Loucy (cell line): ENCODE measurements at regions not wholly inside any gene's neighbourhood (a gene's known extent, or its start where the extent isn't known, plus 50 kb on each side); places are given as distances from the start of the nearest gene placed in this dataset.

Experiments
- EZH2phosphoT487 ChIP-seq: fragments of 200-600 bp; IDR thresholded peaks from 2 replicates; pipeline ENCODE4 v1.6.1; 2018; ENCODE audit warnings: antibody characterized with exemption, mild to moderate bottlenecking, moderate library complexity, borderline replicate concordance
- TF ChIP-seq, protein P1 (sequence below): fragments of 200-600 bp; sonication (generic); conservative IDR thresholded peaks from 2 replicates; pipeline ENCODE4 v1.5.1; 2014; ENCODE audit warnings: mild to moderate bottlenecking, antibody characterized with exemption, low read length

DNA sequence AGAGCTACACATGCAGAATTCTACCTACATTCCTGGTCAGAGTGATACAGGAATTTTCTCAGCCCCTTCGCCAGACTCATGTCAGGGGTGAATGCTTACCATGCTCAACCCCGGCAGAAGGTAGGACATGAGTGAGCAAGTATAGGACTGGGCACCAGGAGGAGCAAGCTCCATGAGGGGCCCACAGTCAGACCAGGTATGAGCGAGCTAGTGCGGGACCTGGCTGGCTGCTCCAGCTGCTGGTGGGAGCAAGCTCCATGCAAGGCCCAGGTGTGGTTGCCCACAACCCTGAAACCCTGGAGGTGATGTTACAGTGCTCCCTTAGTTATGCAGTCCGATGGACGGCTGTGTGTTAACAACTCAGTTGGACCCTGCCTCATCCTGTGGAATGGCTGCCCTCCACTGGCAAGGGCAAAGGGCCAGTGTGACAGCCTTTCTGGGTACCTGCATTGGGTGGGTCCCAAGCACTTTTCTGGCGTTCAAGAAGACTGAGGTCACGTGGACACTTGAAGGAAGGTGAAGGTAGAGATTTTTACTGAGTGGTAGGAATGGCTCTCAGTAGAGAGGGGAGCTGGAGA lies 503.5 kb upstream of the CITED2 start:
- TF ChIP-seq, protein P1, sequence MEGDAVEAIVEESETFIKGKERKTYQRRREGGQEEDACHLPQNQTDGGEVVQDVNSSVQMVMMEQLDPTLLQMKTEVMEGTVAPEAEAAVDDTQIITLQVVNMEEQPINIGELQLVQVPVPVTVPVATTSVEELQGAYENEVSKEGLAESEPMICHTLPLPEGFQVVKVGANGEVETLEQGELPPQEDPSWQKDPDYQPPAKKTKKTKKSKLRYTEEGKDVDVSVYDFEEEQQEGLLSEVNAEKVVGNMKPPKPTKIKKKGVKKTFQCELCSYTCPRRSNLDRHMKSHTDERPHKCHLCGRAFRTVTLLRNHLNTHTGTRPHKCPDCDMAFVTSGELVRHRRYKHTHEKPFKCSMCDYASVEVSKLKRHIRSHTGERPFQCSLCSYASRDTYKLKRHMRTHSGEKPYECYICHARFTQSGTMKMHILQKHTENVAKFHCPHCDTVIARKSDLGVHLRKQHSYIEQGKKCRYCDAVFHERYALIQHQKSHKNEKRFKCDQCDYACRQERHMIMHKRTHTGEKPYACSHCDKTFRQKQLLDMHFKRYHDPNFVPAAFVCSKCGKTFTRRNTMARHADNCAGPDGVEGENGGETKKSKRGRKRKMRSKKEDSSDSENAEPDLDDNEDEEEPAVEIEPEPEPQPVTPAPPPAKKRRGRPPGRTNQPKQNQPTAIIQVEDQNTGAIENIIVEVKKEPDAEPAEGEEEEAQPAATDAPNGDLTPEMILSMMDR: no peak
- TF ChIP-seq EZH2phosphoT487: no peak
